Natural killer cell treated with Interleukin-12 subunit alpha and Interleukin-12 subunit beta and Interleukin-15 and Interleukin-18, amount 100 ng/mL, for 72 hours (primary cell): ENCODE measurements at regions not wholly inside any gene's neighbourhood (a gene's known extent, or its start where the extent isn't known, plus 50 kb on each side); places are given as distances from the start of the nearest gene placed in this dataset.
"Not testable (repeated sequence)": the region's sequence is repeated elsewhere in the genome, so short reads cannot be mapped to it uniquely, and the experiment has no call there.

Experiments used
- ATAC-seq, 2 donors: fragments of 150-1000 bp; cut with Tn5 transposase in 1 of 2; sonication (Bioruptor Pico), chemical (Tn5 transposase) in 1 of 2; 2 replicates each; pipeline ENCODE4 v1.10.0; 2021
- DNase-seq: peaks from one replicate; pipeline ENCODE4 v3.0.0; 2022; ENCODE audit warnings: low spot score
- H3K27ac Mint-ChIP-seq, 2 donors: 1 replicate in 1 of 2; 2 replicates in 1 of 2; pipeline ENCODE4 v1.8.0; 2022; ENCODE audit warnings: mixed read lengths in 2 of 2, mild to moderate bottlenecking in 1 of 2, moderate library complexity in 1 of 2
- H3K27me3 Mint-ChIP-seq, 2 donors: 1 replicate in 1 of 2; 2 replicates in 1 of 2; pipeline ENCODE4 v1.8.0; 2022; ENCODE audit warnings: mixed read lengths in 2 of 2
- H3K36me3 Mint-ChIP-seq: one replicate; pipeline ENCODE4 v1.8.0; 2022; ENCODE audit warnings: mixed read lengths
- H3K4me1 Mint-ChIP-seq, 2 donors: 1 replicate in 1 of 2; 2 replicates in 1 of 2; pipeline ENCODE4 v1.8.0; 2022; ENCODE audit warnings: low read depth in 2 of 2, mixed read lengths in 2 of 2, mild to moderate bottlenecking in 1 of 2
- H3K4me3 Mint-ChIP-seq: one replicate; pipeline ENCODE4 v1.8.0; 2022; ENCODE audit warnings: mixed read lengths
- H3K9me3 Mint-ChIP-seq: 2 replicates; pipeline ENCODE4 v1.8.0; 2022; ENCODE audit warnings: mixed read lengths

DNA sequence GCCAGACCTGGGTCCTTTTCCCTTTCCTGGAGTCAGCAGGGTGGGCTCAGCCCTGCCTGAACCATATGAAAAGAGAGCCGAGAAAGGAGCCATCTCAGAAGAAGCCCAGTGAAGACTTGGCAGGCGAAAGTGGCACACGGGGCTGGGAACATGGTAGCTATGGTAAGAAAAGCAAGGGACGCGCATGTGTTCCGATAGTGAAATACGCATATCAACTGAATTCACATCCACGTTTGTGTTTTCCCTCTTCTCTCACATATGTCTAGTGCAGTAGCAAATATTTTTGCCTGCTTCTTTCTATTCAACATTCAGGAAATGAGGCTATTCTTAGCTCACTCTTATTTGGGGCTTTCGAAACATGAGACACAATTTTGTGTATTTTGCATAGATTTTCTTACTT lies 54.1 kb upstream of the PEG3 start:
- no peak overlapping the region for H3K27ac Mint-ChIP-seq

DNA sequence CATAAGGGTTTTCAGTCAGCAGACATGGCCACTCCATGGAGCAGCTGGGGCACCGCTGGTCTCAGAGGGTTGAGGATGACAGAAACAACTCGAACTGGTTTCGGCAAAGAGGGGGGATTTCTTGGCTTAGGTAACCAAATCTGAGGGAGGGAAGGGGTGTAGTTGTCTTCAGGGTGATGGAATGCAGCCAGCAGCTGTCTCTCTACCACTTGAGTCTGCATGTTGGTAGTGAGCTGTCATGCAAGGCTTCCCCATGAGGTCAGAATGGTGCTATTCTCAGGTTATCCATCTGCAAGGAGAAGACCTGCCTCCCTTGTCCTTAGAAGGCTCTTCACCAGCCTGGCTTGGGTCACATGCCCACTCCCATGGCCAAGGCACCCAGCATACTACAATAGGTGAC lies 55.6 kb upstream of the PEG3 start:
- Mint-ChIP-seq H3K4me1 (no peaks in the 10 kb centered on the region), H3K36me3 (peaks cover 6% of the 10 kb centered on the region), H3K4me3 (no peak overlapping the region), H3K27ac (no peak overlapping the region), H3K27me3 (no peaks in the 10 kb centered on the region), H3K9me3 (peaks cover 15% of the 10 kb centered on the region)
- DNase-seq = no peak
- no peak for ATAC-seq

More for the DNA sequence above, 54.1 kb upstream of the PEG3 start:
- DNase-seq (no peak), ATAC-seq (no peak)
- H3K4me1 Mint-ChIP-seq = no peaks in the 10 kb centered on the region
- H3K36me3 Mint-ChIP-seq = peaks cover 13% of the 10 kb centered on the region
- H3K27me3 Mint-ChIP-seq = no peaks in the 10 kb centered on the region
- H3K4me3 Mint-ChIP-seq = no peak overlapping the region
- peaks cover 18% of the 10 kb centered on the region for H3K9me3 Mint-ChIP-seq

DNA sequence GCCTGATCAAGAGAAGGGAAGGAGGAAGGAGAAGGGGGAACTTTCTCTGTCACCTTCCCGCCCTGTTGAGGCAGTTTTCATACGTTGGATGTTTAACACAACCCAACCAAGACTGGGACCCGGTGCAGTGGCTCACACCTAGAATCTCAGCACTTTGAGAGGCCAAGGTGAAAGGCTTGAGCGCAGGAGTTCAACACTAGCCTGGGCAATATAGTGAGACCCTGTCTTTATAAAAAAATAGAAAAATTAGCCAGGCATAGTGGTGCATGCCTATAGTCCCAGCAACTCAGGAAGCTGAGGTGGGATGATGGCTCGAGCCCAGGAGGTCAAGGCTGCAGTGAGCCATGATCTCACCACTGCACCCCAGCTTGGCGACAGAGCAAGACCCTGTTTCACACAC lies 59.4 kb upstream of the PEG3 start:
- DNase-seq (no peak), ATAC-seq (no peak)
- Mint-ChIP-seq H3K36me3 (peaks cover 6% of the 10 kb centered on the region), H3K27ac (no peak overlapping the region), H3K9me3 (peaks cover 18% of the 10 kb centered on the region), H3K27me3 (no peaks in the 10 kb centered on the region), H3K4me1 (no peaks in the 10 kb centered on the region), H3K4me3 (no peak overlapping the region)

DNA sequence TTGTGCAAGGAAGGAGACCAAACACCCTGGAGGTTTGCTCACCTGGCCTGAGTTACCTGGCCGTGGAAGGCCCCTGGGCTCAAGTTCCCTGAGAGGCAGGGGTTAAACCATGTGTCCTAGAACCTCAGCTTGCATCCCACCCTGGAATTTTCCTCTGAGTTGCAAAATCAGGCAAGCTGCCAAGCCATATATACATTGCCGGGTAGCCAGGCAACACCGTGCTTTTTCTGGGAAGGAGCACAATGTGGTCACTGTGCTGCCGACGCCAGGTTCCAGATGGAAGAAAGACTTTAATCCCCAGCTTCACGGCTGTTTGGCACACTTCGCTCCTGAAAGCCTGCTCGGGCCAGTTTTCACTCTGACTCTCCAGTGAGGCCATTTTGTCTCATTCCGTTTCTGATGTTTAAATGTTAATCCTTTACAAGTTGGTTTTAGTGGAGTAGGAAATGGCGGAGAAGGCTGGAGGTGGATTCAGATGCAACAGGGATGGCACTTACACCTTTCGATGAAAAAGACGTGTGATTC lies 60.1 kb upstream of the PEG3 start:
- Mint-ChIP-seq H3K9me3 (peaks cover 18% of the 10 kb centered on the region), H3K4me1 (no peaks in the 10 kb centered on the region), H3K27me3 (no peaks in the 10 kb centered on the region), H3K4me3 (no peak overlapping the region), H3K36me3 (peaks cover 6% of the 10 kb centered on the region), H3K27ac (no peak overlapping the region)
- no peak for ATAC-seq
- DNase-seq = no peak

DNA sequence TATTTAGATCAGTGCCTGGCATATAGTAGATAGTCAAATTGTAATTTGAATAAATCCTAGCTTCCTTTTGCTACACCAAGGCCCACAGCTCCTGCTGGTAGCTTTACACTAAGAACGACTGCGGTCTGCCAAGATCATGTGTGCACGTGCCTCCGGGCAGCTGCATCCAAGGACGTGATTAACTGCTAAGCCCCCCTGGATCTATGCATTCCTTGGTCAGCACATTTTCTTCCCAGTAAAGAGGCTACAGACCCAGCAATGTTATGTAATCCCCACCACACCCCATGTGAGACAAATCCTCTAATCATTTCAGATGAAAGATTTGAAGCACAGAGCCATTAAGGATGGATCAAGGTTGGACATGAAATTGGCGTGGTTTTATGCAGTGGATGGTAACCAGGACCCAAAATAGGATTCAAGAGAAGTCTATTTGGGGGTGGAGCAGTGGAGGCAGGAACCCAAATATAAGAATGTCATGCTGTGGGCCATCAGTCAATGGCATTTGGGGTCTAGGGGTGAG lies 65.2 kb upstream of the PEG3 start:
- Mint-ChIP-seq H3K4me3 (no peak overlapping the region), H3K9me3 (peaks cover 20% of the 10 kb centered on the region), H3K27ac (no peak overlapping the region), H3K4me1 (no peaks in the 10 kb centered on the region), H3K36me3 (peaks cover 10% of the 10 kb centered on the region), H3K27me3 (no peaks in the 10 kb centered on the region)
- ATAC-seq (no peak), DNase-seq (no peak)

DNA sequence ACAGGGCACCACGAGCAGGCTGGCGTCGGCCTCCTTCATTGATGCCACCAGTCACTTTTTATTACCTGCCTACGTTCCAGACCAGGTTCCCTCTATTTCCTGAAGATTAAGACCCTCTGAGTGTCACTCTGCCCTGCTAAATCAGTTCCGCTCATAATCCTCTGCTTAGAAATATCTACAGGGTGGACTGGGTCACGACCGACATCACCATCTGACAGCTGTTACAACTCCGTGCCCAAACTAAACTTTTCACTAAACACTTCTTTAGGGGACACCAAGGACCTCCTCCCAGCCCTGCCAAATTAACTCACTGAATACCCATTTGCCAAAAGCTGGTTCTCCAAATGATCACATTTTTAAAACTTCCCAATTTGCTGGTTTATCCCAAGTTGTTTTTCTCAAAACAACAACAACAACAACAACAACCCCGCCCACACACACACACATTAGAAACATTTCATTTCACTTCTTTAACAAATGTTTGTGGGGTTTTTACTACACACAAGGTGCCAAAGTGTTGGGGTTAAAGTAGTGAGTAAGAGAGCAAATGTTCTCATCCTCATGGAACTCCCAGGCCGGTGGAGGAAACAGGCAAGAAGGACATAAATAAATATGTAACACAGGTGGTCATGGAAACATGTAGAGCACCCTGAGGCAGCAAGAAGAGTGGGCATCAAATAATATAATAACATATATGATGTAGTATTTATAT lies 72.0 kb upstream of the PEG3 start:
- no peaks in the 10 kb centered on the region for H3K27me3 Mint-ChIP-seq
- ATAC-seq = no peak
- no peak overlapping the region for H3K27ac Mint-ChIP-seq
- H3K4me3 Mint-ChIP-seq = no peak overlapping the region
- H3K9me3 Mint-ChIP-seq = peaks cover 21% of the 10 kb centered on the region
- no peaks in the 10 kb centered on the region for H3K4me1 Mint-ChIP-seq
- peaks cover 12% of the 10 kb centered on the region for H3K36me3 Mint-ChIP-seq
- DNase-seq = no peak

DNA sequence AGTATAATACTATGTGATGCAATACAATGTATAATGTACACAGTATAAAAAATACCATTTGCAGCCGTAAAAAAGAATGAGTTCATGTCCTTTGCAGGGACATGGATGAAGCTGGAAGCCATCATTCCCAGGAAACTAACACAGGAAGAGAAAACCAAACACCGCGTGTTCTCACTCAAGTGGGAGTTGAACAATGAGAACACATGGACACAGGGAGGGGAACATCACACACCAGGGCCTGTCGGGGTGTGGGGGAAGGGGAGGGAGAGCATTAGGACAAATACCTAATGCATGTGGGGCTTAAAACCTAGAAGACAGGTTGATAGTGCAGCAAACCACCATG lies 72.6 kb upstream of the PEG3 start:
- Mint-ChIP-seq H3K9me3 (peaks cover 21% of the 10 kb centered on the region), H3K36me3 (peaks cover 12% of the 10 kb centered on the region)
- H3K27me3 Mint-ChIP-seq, ATAC-seq, DNase-seq, H3K27ac Mint-ChIP-seq, H3K4me3 Mint-ChIP-seq, H3K4me1 Mint-ChIP-seq: not testable (repeated sequence)

DNA sequence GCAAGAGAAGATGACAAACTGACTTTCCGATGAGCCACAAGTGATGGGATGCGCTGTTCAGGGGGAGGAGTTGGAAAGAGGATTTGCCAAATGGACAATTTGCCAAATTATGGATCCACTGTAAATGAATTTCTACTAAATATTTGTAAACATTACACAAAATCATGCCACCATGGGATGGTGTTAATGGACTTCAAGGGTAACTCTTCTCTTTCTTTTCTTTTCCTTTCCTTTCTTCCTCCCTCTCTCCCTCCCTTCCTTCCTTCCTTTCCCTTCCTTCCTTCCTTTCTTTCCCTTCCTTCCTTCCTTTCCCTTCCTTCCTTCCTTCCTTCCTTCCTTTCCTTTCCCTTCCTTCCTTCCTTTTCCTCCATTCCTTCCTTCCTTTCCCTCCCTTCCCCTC lies 76.0 kb upstream of the PEG3 start:
- Mint-ChIP-seq H3K36me3 (peaks cover 28% of the 10 kb centered on the region), H3K9me3 (peaks cover 26% of the 10 kb centered on the region), H3K4me1 (no peaks in the 10 kb centered on the region), H3K4me3 (no peak overlapping the region), H3K27ac (no peak overlapping the region), H3K27me3 (no peaks in the 10 kb centered on the region)
- no peak for ATAC-seq
- no peak for DNase-seq

DNA sequence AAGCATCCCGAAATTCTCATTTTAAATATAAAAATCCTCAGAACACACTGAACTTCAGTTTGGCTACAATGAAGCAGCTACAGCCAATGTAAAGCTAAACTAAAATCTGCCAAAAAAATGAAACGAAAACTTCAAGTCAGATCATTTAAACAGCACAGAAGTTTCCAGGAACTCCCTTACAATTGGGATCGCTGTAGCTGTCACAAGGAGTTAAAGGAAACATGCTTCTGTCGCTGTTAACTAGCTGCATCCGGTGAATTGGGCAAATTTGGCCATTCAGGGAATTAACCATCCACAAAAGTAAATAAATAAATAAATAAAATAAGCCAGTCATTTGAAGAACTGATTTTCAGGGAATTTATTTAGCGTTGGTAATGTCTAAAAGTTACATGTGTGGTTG lies 77.0 kb upstream of the PEG3 start:
- Mint-ChIP-seq H3K4me1 (no peaks in the 10 kb centered on the region), H3K9me3 (peaks cover 21% of the 10 kb centered on the region), H3K27ac (no peak overlapping the region), H3K36me3 (peaks cover 23% of the 10 kb centered on the region), H3K27me3 (no peaks in the 10 kb centered on the region), H3K4me3 (no peak overlapping the region)
- ATAC-seq (no peak), DNase-seq (no peak)

DNA sequence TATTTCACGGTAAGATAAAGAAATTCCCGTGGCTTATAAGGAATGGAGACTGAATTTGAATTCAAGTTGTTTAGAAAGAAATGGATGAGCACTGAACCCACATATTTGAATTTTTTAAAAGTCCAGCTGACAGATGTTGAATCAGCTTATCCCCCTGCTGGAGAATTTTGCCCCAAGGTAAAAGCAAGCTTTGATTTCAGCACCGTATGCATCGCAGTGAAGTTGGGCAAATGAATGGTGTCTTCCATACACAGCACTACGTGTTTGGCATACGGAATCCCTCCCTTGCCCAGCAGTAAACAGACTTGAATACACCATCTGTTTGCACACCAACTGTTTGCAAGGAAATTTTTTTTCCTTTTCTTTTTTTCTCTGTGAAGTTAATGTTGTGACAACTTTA lies 77.5 kb upstream of the PEG3 start:
- peaks cover 18% of the 10 kb centered on the region for H3K9me3 Mint-ChIP-seq
- H3K4me3 Mint-ChIP-seq = no peak overlapping the region

DNA sequence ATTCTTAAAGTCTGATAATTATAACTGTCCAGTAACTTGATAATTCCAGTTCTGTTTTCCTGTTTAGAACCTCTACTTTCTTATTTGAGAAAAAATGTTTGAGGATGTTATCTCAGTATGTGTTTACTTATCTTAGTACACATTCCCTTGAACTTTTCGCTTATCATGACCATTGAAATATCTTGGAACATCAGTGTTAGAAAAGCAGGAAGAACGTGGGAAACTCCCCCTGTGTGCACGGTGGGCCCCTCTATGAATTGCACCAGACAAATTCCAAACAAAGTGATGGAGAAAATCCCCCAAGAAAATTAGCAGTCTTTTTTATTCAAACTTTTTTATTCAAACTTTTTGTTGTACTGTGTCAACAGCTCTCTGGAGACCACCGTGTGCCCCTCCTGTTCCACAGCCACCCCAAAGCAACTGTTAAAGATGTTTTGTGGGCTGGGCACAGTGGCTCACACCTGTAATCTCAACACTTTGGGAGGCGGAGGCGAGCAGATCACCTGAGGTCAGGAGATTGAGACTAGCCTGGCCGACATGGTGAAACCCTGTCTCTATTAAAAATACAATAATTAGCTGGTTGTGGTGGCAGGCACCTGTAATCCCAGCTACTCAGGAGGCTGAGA lies 78.3 kb upstream of the PEG3 start:
- Mint-ChIP-seq H3K36me3 (peaks cover 20% of the 10 kb centered on the region), H3K4me1 (no peaks in the 10 kb centered on the region), H3K27ac (no peak overlapping the region), H3K9me3 (peaks cover 21% of the 10 kb centered on the region), H3K27me3 (no peaks in the 10 kb centered on the region), H3K4me3 (no peak overlapping the region)
- DNase-seq (no peak), ATAC-seq (no peak)

More for the DNA sequence above, 77.5 kb upstream of the PEG3 start:
- Mint-ChIP-seq H3K4me1 (no peaks in the 10 kb centered on the region), H3K27me3 (no peaks in the 10 kb centered on the region), H3K27ac (no peak overlapping the region), H3K36me3 (peaks cover 20% of the 10 kb centered on the region)
- ATAC-seq (no peak), DNase-seq (no peak)

DNA sequence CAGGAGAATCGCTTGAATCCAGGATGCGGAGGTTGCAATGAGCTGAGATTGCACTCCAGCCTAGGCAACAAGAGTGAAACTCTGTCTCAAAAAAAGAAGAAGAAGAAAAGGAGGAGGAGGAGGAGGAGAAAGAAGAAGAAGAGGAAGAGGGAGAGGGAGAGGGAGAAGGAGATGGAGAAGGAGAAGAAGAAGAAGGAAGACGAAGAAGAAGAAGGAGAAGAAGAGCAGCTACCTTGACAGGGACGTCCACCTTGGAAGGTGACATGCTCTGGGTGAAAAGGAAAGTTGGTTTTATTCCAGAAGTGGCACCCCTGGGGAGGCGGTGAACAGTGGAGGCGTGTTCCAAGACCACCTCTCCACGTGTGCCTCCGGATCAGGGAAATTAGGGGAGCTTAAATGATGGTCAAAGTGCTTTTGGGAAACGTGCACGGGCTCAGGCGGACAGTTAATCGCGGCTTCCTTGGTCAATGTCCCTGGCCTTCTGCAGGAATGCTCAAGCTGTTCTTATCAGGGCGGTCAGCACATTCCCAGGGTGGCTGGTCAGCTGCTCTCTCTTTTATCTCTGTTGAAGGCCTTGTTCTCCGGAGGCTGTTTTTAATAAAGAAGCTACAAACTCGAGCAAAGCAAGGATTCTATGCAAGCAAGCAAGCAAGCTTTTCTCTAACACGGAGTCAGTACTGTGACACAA lies 78.9 kb upstream of the PEG3 start:
- Mint-ChIP-seq H3K9me3 (peaks cover 23% of the 10 kb centered on the region), H3K4me3 (no peak overlapping the region), H3K4me1 (no peaks in the 10 kb centered on the region), H3K36me3 (peaks cover 24% of the 10 kb centered on the region), H3K27me3 (no peaks in the 10 kb centered on the region), H3K27ac (no peak overlapping the region)
- ATAC-seq (no peak), DNase-seq (no peak)

DNA sequence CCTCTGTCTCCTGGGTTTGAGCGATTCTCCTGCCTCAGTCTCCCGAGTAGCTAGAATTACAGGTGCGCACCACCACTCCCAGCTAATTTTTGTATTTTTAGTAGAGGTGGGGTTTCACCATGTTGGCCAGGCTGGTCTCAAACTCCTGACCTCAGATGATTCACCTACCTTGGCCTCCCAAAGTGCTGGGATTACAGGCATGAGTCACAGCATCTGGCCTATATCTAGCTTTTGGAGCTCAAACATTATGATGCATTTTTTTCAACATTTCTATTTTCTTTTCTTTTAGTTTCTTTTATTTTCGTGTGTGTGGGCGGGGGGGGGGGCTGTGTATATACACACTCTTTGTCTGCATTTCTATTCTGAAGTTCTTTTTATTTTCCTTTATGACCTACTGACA lies 85.6 kb upstream of the PEG3 start:
- not testable (repeated sequence) for H3K4me3 Mint-ChIP-seq, H3K27me3 Mint-ChIP-seq, H3K27ac Mint-ChIP-seq, DNase-seq, ATAC-seq, H3K4me1 Mint-ChIP-seq
- Mint-ChIP-seq H3K9me3 (peaks cover 17% of the 10 kb centered on the region), H3K36me3 (peaks cover 23% of the 10 kb centered on the region)

DNA sequence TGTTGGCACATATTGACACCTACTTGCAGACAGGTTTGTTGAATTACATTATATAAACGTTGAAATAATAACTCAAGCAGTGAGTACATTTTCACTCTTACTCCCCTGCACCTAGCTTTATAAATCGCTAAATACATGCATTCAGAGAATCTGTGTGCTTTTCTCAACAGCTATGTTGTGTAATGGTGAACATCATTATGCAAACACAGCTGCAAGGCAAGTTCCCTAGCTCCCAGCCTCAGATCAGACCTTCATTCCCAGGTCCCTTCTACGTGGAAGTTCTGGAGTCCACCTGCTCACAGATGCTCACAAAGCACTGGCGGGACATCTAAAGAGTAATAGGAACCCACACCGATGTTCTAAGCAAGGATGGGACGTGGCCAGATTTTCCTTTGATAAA lies 86.8 kb upstream of the PEG3 start:
- Mint-ChIP-seq H3K9me3 (peaks cover 17% of the 10 kb centered on the region), H3K27me3 (no peaks in the 10 kb centered on the region), H3K4me3 (no peak overlapping the region), H3K36me3 (peaks cover 23% of the 10 kb centered on the region), H3K27ac (no peak overlapping the region), H3K4me1 (no peaks in the 10 kb centered on the region)
- ATAC-seq = no peak
- DNase-seq = no peak
